ENCODE measurements at regions not wholly inside any gene's neighbourhood (a gene's known extent, or its start where the extent isn't known, plus 50 kb on each side); places are given as distances from the start of the nearest gene placed in this dataset.

DNA sequence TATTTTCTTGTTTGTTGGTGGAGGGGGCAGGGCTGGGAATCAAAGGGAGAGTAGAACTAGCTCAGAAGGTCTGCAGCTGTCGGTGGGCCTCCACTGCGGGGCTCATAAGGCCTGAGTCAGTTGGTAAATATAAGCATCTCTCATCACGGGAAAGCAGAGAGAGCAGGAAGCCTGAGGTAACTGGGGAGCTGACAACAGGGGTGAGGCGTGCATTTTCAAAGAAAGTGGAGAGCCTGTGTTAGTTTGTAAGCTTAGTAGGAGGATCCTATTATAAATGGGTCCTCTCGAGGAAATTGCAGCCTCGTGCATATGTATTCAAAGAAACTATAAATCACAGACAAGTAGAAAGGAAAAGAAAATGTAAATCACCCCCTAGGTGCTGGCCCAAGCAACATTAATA is 221.0 kb upstream of the CDH13 start:
- intact Hi-C loops (cut with DNase I), result no loop called here

DNA sequence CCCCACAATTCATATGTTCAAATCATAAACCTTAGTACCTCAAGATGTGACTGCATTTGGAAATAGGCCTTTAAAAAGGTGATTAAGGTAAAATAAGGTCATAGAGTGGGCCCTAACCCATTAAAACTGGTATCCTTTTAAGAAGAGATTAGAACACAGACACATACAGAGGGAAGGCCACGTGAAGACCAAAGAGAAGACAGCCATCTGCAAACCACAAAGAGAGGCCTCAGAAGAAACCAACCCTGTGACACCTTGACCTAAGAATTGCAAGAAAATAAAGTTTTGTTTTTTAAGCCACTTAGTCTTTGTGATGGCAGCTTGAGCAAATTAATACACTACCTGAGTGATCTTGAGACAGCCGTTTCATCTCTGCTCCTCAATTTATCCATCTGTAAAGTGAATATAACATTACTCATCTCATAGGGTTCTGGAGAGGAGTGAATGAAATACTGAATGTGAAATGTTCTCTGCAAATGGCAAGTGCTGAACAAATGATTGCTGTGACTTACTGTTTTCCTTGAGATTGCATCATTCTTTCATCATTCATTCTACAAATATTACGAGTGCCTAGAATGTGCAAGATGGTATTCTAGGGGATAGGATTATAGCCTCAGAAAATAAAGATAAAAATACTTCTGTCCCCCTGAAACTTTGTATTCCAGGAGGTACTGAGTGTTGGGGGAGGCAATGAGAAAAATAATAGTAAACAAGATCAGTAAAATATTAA is 222.0 kb upstream of the CDH13 start:
- DNase-seq (no peak), ATAC-seq (no peak)
- no peak overlapping the region for H3K27ac ChIP-seq
- H3K9me3 ChIP-seq, result no peaks in the 10 kb centered on the region
- no peak overlapping the region for H3K4me3 ChIP-seq
- no peak for TF ChIP-seq CTCF (IDR thresholded peaks at IDR 0.05)
- intact Hi-C loops (cut with DNase I), result no loop called here
- H3K4me1 ChIP-seq, result no peaks in the 10 kb centered on the region
- no peaks in the 10 kb centered on the region for H3K36me3 ChIP-seq
- H3K27me3 ChIP-seq, result peaks cover 12% of the 10 kb centered on the region

More for the DNA sequence above, 221.0 kb upstream of the CDH13 start:
- no peak for ATAC-seq
- Histone ChIP-seq H3K27ac (no peak overlapping the region), H3K9me3 (no peaks in the 10 kb centered on the region), H3K4me3 (no peak overlapping the region), H3K27me3 (peaks cover 12% of the 10 kb centered on the region), H3K36me3 (no peaks in the 10 kb centered on the region), H3K4me1 (no peaks in the 10 kb centered on the region)
- DNase-seq, result no peak
- no peak for TF ChIP-seq CTCF (IDR thresholded peaks at IDR 0.05)

GRCh38 chr16:82402665-82403218 is 224.0 kb upstream of the CDH13 start:
- Histone ChIP-seq H3K36me3 (no peaks in the 10 kb centered on the region), H3K4me1 (no peaks in the 10 kb centered on the region), H3K27me3 (no peaks in the 10 kb centered on the region), H3K9me3 (no peaks in the 10 kb centered on the region), H3K27ac (no peak overlapping the region), H3K4me3 (no peak overlapping the region)
- no peak for TF ChIP-seq CTCF (IDR thresholded peaks at IDR 0.05)
- no peak for ATAC-seq
- DNase-seq, result no peak
- intact Hi-C loops (cut with DNase I), result no loop called here

- DNase-seq (no peak), ATAC-seq (no peak)
- Histone ChIP-seq H3K9me3 (no peaks in the 10 kb centered on the region), H3K27me3 (no peaks in the 10 kb centered on the region), H3K4me1 (no peaks in the 10 kb centered on the region), H3K4me3 (no peak overlapping the region), H3K36me3 (no peaks in the 10 kb centered on the region), H3K27ac (no peak overlapping the region)
- no peak for TF ChIP-seq CTCF (IDR thresholded peaks at IDR 0.05)
- intact Hi-C loops (cut with DNase I), result no loop called here
Observed at GRCh38 chr16:82400046-82400445, 226.7 kb upstream of the CDH13 start.

GRCh38 chr16:82396509-82396908 is 226.5 kb upstream of the MPHOSPH6 start:
- intact Hi-C loops (cut with DNase I), result no loop called here
- H3K36me3 ChIP-seq, result no peaks in the 10 kb centered on the region
- no peaks in the 10 kb centered on the region for H3K27me3 ChIP-seq
- no peaks in the 10 kb centered on the region for H3K9me3 ChIP-seq
- no peak for ATAC-seq
- H3K27ac ChIP-seq, result no peak overlapping the region
- no peak overlapping the region for H3K4me3 ChIP-seq
- no peak for TF ChIP-seq CTCF (IDR thresholded peaks at IDR 0.05)
- H3K4me1 ChIP-seq, result no peaks in the 10 kb centered on the region
- DNase-seq, result no peak
